ENCODE measurements at regions not wholly inside any gene's neighbourhood (a gene's known extent, or its start where the extent isn't known, plus 50 kb on each side); places are given as distances from the start of the nearest gene placed in this dataset.
A peak's percentile ranks its signal among the peaks of the same experiment; 100 is the strongest.
"Not testable (repeated sequence)": the region's sequence is repeated elsewhere in the genome, so short reads cannot be mapped to it uniquely, and the experiment has no call there.

DNA sequence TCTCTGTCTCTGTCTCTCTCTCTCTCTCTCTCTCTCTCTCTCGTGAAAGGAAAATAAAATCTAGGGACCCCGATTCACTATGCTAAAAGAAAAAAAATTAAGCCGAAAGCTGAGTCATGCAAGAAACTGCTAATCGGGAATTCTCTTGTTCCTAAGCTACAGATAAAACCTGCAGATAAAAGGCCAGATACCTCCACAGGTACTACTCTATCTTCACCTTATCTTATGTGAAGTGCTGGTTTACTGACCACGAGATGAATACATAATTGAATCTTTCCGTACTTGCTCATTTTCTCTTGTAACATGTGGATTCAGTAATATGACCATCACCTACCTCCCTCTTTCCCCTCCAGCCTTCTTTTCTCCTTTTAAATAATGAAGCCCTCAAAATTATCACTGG is 120.5 kb downstream of the RFX6 start:
- DNase-seq (ENCODE audit: low read depth): no peak
- no peak overlapping the region for H3K4me3 ChIP-seq (ENCODE audit: low read depth, low read length)
- TF ChIP-seq, protein P1, sequence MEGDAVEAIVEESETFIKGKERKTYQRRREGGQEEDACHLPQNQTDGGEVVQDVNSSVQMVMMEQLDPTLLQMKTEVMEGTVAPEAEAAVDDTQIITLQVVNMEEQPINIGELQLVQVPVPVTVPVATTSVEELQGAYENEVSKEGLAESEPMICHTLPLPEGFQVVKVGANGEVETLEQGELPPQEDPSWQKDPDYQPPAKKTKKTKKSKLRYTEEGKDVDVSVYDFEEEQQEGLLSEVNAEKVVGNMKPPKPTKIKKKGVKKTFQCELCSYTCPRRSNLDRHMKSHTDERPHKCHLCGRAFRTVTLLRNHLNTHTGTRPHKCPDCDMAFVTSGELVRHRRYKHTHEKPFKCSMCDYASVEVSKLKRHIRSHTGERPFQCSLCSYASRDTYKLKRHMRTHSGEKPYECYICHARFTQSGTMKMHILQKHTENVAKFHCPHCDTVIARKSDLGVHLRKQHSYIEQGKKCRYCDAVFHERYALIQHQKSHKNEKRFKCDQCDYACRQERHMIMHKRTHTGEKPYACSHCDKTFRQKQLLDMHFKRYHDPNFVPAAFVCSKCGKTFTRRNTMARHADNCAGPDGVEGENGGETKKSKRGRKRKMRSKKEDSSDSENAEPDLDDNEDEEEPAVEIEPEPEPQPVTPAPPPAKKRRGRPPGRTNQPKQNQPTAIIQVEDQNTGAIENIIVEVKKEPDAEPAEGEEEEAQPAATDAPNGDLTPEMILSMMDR (IDR thresholded peaks at IDR 0.05; ENCODE audit: insufficient read depth, low read depth, low read length, missing control alignments): no peak

DNA sequence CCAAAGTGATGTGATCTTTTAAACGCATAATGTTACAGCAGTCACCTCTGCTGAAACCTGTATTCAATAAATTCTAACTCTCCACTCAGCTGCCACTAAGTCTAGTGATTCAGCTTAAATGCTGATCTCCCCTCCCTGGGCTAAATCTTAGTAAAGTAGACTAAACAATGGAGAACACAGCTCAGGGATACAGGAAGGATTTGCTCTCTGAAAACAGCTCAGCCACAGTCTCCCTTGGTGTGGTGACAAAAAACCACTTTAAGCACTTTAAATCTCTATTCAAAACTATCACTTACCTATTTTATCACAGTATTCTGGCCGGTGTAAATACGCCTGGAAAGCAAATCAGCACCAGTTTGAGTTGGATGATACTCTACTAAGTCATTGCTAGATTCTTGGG is 130.6 kb downstream of the RFX6 start:
- TF ChIP-seq, protein P1 (IDR thresholded peaks at IDR 0.05; ENCODE audit: insufficient read depth, low read depth, low read length, missing control alignments): no peak
- H3K4me3 ChIP-seq (ENCODE audit: low read depth, low read length): no peak overlapping the region
- no peak for DNase-seq (ENCODE audit: low read depth)

DNA sequence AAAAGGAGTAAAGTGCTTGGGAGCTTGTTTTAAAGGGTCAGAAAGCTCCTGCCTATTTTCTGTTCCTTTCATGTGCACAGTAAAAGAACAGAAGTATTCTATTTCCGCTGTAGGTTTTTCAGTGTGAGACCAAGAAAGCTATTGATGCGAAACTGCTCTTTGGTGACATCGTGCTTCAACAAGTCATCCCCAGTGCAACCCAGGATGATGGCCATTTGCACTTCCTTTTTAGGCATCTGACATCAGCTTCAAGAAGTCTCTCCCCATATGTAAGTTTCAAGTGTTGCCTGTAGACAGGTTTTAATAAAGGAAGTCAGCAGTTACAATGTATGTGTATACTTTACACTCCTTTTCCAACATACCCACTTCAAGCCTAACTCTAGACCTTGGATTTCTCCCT is 131.6 kb downstream of the RFX6 start:
- no peak overlapping the region for H3K4me3 ChIP-seq (ENCODE audit: low read depth, low read length)
- DNase-seq (ENCODE audit: low read depth): peak; percentile 57
- TF ChIP-seq, protein P1 (IDR thresholded peaks at IDR 0.05; ENCODE audit: insufficient read depth, low read depth, low read length, missing control alignments): no peak

DNA sequence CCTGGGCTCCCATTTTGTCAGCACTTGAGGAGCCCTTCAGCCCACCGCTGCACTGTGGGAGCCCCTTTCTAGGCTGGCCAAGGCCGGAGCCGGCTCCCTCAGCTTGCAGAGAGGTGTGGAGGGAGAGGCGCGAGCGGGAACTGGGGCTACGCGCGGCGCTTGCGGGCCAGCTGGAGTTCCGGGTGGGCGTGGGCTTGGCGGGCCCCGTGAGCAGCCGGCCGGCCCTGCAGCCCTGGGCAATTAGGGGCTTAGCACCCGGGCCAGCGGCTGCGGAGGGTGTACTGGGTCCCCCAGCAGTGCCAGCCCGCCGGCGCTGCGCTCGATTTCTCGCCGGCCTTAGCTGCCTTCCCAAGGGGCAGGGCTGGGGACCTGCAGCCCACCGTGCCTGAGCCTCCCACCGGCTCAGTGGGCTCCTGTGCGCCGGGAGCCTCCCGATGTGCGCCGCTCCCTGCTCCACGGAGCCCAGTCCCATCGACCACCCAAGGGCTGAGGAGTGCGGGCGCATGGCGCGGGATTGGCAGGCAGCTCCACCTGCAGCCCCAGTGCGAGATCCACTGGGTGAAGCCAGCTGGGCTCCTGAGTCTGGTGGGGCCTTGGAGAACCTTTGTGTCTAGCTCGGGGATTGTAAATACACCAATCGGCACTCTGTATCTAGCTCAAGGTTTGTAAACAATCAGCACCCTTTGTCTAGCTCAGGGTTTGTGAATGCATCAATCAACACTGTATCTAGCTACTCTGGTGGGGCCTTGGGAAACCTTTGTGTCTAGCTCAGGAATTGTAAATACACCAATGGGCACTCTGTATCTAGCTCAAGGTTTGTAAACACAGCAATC is 137.8 kb downstream of the RFX6 start:
- DNase-seq (ENCODE audit: low read depth); H3K4me3 ChIP-seq (ENCODE audit: low read depth, low read length): not testable (repeated sequence)

DNA sequence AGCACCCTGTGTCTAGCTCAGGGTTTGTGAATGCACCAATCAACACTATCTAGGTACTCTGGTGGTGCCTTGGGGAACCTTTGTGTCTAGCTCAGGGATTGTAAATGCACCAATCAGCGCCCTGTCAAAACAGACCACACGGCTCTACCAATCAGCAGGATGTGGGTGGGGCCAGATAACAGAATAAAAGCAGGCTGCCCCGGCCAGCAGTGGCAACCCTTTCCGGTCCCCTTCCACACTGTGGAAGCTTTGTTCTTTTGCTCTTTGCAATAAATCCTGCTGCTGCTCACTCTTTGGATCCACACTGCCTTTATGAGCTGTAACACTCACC is 138.4 kb downstream of the RFX6 start:
- DNase-seq (ENCODE audit: low read depth): not testable (repeated sequence)

GRCh38 chr6:117018771-117019170 is 141.7 kb downstream of the RFX6 start:
- DNase-seq (ENCODE audit: low read depth): no peak
- no peak overlapping the region for H3K4me3 ChIP-seq (ENCODE audit: low read depth, low read length)
- TF ChIP-seq, protein P1 (IDR thresholded peaks at IDR 0.05; ENCODE audit: insufficient read depth, low read depth, low read length, missing control alignments): no peak

More for the DNA sequence above, 138.4 kb downstream of the RFX6 start:
- not testable (repeated sequence) for H3K4me3 ChIP-seq (ENCODE audit: low read depth, low read length)

- no peak for DNase-seq (ENCODE audit: low read depth)
- TF ChIP-seq, protein P1 (IDR thresholded peaks at IDR 0.05; ENCODE audit: insufficient read depth, low read depth, low read length, missing control alignments): no peak
- H3K4me3 ChIP-seq (ENCODE audit: low read depth, low read length): no peak overlapping the region
These were observed 145.7 kb downstream of the RFX6 start for GRCh38 chr6:117022774-117023173.

DNA sequence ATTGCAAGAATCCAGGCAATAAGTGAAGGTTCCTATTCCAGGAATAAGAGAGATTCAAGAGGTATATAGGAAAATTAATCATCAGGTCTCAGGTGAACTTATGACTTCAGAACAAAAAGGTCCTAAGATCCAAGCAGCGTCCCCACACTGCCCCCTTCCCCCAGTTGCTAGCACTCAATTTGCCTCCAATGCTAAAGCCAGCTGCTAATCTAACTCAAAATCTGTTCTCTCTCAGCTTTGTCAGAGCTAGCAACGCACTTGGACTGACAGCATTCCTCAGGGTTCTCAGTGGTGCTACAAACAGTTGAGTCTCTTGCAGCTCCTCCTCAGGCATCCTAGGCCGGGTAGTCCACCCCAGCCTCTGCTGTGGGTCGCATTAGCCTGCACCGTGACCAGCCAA is 148.3 kb downstream of the RFX6 start:
- no peak overlapping the region for H3K4me3 ChIP-seq (ENCODE audit: low read depth, low read length)
- no peak for DNase-seq (ENCODE audit: low read depth)
- TF ChIP-seq, protein P1 (IDR thresholded peaks at IDR 0.05; ENCODE audit: insufficient read depth, low read depth, low read length, missing control alignments): no peak

Measured in GM12865 (cell line).